GM23248 (cell line): ENCODE measurements at regions not wholly inside any gene's neighbourhood (a gene's known extent, or its start where the extent isn't known, plus 50 kb on each side); places are given as distances from the start of the nearest gene placed in this dataset.

Experiments
- DNase-seq: peaks from one replicate; pipeline ENCODE4 v3.0.0-alpha.2; 2015
- H2AFZ ChIP-seq: fragments of 200-600 bp; sonication (generic); 2 replicates; pipeline ENCODE4 v1.6.1; 2016; ENCODE audit warnings: antibody characterized with exemption
- H3F3A ChIP-seq: fragments of 200-600 bp; sonication (generic); 2 replicates; pipeline ENCODE4 v1.6.1; 2016; ENCODE audit warnings: mild to moderate bottlenecking, antibody characterized with exemption, mixed run types; ENCODE audit not compliant: insufficient read depth
- H3K27ac ChIP-seq: fragments of 200-600 bp; sonication (generic); 2 replicates; pipeline ENCODE4 v1.5.1; 2016; ENCODE audit warnings: mild to moderate bottlenecking
- H3K27me3 ChIP-seq: fragments of 200-600 bp; sonication (generic); replicated peaks from 2 replicates; pipeline ENCODE4 v1.6.1; 2016; ENCODE audit warnings: mild to moderate bottlenecking; ENCODE audit not compliant: insufficient read depth
- H3K36me3 ChIP-seq: fragments of 200-600 bp; sonication (generic); 2 replicates; pipeline ENCODE4 v1.6.1; 2016; ENCODE audit warnings: low read depth, mild to moderate bottlenecking
- H3K4me1 ChIP-seq: fragments of 200-600 bp; sonication (generic); 2 replicates; pipeline ENCODE4 v1.6.1; 2016; ENCODE audit warnings: mild to moderate bottlenecking; ENCODE audit not compliant: insufficient read depth
- H3K4me2 ChIP-seq: fragments of 200-600 bp; sonication (generic); one replicate; pipeline ENCODE4 v1.6.1; 2016; ENCODE audit warnings: mild to moderate bottlenecking; ENCODE audit not compliant: unreplicated experiment
- H3K4me3 ChIP-seq: fragments of 200-600 bp; sonication (generic); 2 replicates; pipeline ENCODE4 v1.5.1; 2016; ENCODE audit warnings: mild to moderate bottlenecking
- H3K79me2 ChIP-seq: fragments of 200-600 bp; sonication (generic); 2 replicates; pipeline ENCODE4 v1.6.1; 2016; ENCODE audit warnings: mild to moderate bottlenecking; ENCODE audit not compliant: insufficient read depth
- H3K9ac ChIP-seq: fragments of 200-600 bp; sonication (generic); 2 replicates; pipeline ENCODE4 v1.6.1; 2016; ENCODE audit warnings: mild to moderate bottlenecking
- H3K9me2 ChIP-seq: fragments of 200-600 bp; sonication (generic); 2 replicates; pipeline ENCODE4 v1.6.1; 2016; ENCODE audit warnings: mixed run types, mild to moderate bottlenecking, moderate library complexity; ENCODE audit not compliant: insufficient read depth
- H3K9me3 ChIP-seq: fragments of 200-600 bp; sonication (generic); one replicate; pipeline ENCODE4 v1.6.1; 2017; ENCODE audit warnings: low read depth
- H4K20me1 ChIP-seq: fragments of 200-600 bp; sonication (generic); 2 replicates; pipeline ENCODE4 v1.6.0; 2016; ENCODE audit not compliant: insufficient read depth
- EZH2 ChIP-seq: fragments of 200-600 bp; sonication (generic); IDR thresholded peaks from 2 replicates; pipeline ENCODE4 v1.6.1; 2018; ENCODE audit warnings: antibody characterized with exemption, mild to moderate bottlenecking; ENCODE audit not compliant: insufficient read depth, poor library complexity, severe bottlenecking
- EZH2phosphoT487 ChIP-seq: fragments of 200-600 bp; sonication (generic); IDR thresholded peaks from 2 replicates; pipeline ENCODE4 v1.6.1; 2018; ENCODE audit warnings: antibody characterized with exemption, moderate library complexity, mild to moderate bottlenecking, low read depth; ENCODE audit not compliant: insufficient read depth
- WGBS, 2 experiments: methylation state at CpG; one replicate each; pipeline ENCODE4 v1.1.6; 2015 to 2017; ENCODE audit warnings: low lambda C conversion rate in 2 of 2, low coverage in 1 of 2; ENCODE audit errors: missing lambda C conversion rate in 2 of 2; 5-methylcytosine and 5-hydroxymethylcytosine counted together
- in situ Hi-C: fragments of 300-500 bp; cut with MboI; formaldehyde crosslinking; loops from 2 replicates; pipeline ENCODE4 v1.15.0; 2020

DNA sequence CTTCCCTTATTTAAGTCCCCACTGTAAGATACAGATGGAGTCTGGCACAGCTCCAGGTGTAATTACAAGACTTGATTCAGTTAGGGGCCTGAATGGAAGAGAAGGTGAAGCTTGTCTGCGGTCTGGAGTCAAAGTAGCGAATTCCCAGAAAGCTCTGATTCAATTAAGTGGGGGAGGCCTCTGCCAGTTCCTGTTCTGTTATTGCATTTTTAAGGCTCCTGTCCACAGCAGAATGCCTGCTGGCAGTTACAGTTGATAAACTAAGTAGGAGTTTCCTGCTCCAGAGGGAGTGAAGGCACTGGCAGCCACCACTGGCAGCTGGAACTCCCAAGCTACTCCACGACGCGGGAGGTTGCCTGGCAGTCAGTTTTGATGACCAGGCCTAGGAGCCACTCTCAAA is 181.1 kb downstream of the SOCS6 start:
- Histone ChIP-seq H3K36me3 (no peaks in the 10 kb centered on the region), H3K9ac (no peak overlapping the region), H3K79me2 (no peaks in the 10 kb centered on the region), H3F3A (peaks cover 5% of the 10 kb centered on the region; the same call in 1 of the 2 replicates), H2AFZ (no peak overlapping the region), H3K9me2 (no peaks in the 10 kb centered on the region), H4K20me1 (no peaks in the 10 kb centered on the region), H3K4me3 (no peak overlapping the region), H3K27me3 (no peaks in the 10 kb centered on the region), H3K4me1 (0 out of 2 replicates have a peak, but pooled peaks cover 6% of the 10 kb centered on the region), H3K4me2 (no peak overlapping the region), H3K9me3 (no peaks in the 10 kb centered on the region), H3K27ac (no peak overlapping the region)
- DNase-seq, result peak; percentile 12
- in situ Hi-C loops, result no loop called here
- TF ChIP-seq EZH2, result no peak
- no peak for TF ChIP-seq EZH2phosphoT487
- WGBS, 2 experiments, result 43% methylated on average over 5 of the region's 5 CpGs

DNA sequence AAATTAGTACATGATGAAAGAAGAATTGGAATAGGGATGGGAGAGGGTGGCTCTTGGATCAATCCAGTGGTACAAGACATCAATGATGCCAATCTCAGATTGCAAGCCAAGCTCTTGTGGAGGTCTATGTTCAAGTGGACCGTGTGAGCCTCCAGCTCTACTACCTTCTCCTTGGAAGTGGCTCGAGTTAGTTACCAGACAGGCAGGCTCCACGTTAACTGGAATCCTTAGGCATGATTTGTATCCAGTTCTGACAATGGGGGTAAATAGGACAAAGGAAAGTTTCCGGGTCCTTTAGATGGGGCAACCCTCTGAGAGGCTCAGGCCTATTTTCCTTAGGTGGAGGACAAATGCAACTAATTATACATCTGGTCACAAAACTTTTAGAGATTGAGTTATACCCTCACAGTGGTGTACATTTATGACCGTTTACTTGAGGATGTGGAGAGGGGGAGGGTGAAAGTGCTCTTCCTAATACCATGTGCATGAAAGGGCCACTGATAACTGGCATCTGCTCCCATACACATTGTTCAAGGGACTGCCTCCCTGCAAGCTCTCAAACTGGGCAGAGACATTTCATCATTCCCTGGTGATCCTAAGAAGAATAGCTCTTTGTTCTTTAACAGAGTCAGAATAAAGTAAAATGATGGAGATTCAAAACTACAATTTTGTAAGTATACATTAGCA is 180.2 kb downstream of the SOCS6 start:
- Histone ChIP-seq H4K20me1 (no peaks in the 10 kb centered on the region), H3K9ac (no peak overlapping the region), H2AFZ (no peak overlapping the region), H3K36me3 (no peaks in the 10 kb centered on the region), H3K27ac (no peak overlapping the region), H3K4me2 (no peak overlapping the region), H3K9me2 (no peaks in the 10 kb centered on the region), H3K4me3 (no peak overlapping the region), H3K27me3 (no peaks in the 10 kb centered on the region), H3K9me3 (no peaks in the 10 kb centered on the region), H3F3A (peaks cover 5% of the 10 kb centered on the region; the same call in 1 of the 2 replicates), H3K79me2 (no peaks in the 10 kb centered on the region), H3K4me1 (peaks cover 13% of the 10 kb centered on the region; the same call in 1 of the 2 replicates)
- 51 to 58% methylated on average over 5 of the region's 5 CpGs for WGBS, 2 experiments
- no peak for DNase-seq
- TF ChIP-seq EZH2, result no peak
- in situ Hi-C loops, result no loop called here

DNA sequence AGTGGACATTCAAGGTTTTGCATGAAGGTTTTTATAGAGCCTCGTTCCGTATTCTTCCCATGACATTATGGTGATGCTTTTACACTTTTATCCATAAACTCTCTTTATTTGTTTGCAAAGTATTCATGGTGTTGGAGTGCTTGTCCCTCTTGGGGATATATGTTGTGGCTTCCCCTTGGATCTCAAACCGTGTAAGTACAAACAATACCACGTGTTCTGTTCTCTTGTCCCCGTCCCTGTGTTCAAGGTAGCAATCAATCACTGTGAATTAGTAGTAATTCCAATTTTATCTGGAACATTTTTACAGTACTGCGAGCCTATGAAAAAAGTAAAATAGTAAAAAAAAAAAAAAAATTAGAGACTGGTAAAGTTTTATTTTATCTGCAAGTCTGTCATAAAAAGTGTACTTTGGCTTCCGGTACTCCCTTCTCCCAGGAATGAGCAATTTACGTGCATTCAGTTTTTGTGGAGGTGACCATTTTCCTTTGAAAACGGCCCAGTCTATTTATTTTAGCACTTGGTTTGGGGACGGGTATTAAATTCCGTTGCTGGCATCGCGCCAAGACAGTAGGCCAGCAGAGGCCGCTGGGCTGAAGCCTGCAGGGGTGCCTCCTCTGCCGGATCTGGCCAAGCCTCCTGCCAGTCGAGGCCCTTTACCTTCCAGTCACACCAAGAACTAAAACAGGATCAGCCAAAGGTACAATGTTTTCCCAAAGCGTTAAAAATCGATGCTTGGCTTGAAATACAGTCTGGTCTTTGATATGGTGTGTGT is 175.7 kb downstream of the SOCS6 start:
- peaks cover 6% of the 10 kb centered on the region; the same call in 1 of the 2 replicates for H3K4me1 ChIP-seq
- H4K20me1 ChIP-seq, result no peaks in the 10 kb centered on the region
- no peak for TF ChIP-seq EZH2
- peak overlapping the region; percentile 64 for H3K4me3 ChIP-seq
- H3K9me2 ChIP-seq, result no peaks in the 10 kb centered on the region
- H3K9me3 ChIP-seq, result no peaks in the 10 kb centered on the region
- H3K4me2 ChIP-seq, result peak overlapping the region; percentile 90
- peak; percentile 85 for DNase-seq
- H3K9ac ChIP-seq, result 0 out of 2 replicates have a peak overlapping the region, but pooled peaks have one; percentile 6
- WGBS, 2 experiments, result 18 to 19% methylated on average over 18 of the region's 18 CpGs
- no peaks in the 10 kb centered on the region for H3F3A ChIP-seq
- H3K27ac ChIP-seq, result no peak overlapping the region
- in situ Hi-C loops, result no loop called here
- H3K27me3 ChIP-seq, result no peaks in the 10 kb centered on the region
- no peaks in the 10 kb centered on the region for H3K36me3 ChIP-seq
- H3K79me2 ChIP-seq, result no peaks in the 10 kb centered on the region
- peak overlapping the region; percentile 85 for H2AFZ ChIP-seq

DNA sequence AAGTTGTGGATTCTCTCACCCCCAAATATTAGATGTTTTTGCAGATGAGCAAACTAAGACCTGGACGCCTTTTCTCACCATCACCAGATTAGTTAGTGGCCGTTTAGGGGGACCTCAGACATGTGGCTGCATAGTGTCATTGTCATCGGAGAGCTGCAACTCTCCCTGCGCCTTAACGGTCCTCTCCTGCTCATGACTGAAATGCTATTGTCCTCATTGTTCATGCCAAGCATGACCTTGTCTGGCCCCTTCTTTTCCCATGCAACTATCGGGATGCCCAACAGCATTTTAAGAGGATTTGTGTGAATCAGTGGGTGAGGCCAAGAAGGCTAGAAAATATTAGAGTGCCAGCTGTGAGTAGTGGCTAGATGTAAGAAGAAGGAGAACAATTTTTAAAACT is 174.2 kb downstream of the SOCS6 start:
- Histone ChIP-seq H3K27me3 (no peaks in the 10 kb centered on the region), H3K79me2 (no peaks in the 10 kb centered on the region), H4K20me1 (no peaks in the 10 kb centered on the region), H3K9ac (no peak overlapping the region), H3K27ac (no peak overlapping the region), H3K9me2 (no peaks in the 10 kb centered on the region), H3K4me1 (peaks cover 6% of the 10 kb centered on the region; the same call in 1 of the 2 replicates), H3K9me3 (no peaks in the 10 kb centered on the region), H3K4me3 (no peak overlapping the region), H3K4me2 (no peak overlapping the region), H3F3A (no peaks in the 10 kb centered on the region), H2AFZ (no peak overlapping the region), H3K36me3 (no peaks in the 10 kb centered on the region)
- in situ Hi-C loops, result no loop called here
- TF ChIP-seq EZH2 (no peak), EZH2phosphoT487 (no peak)
- WGBS, 2 experiments, result 77 to 79% methylated on average over 6 of the region's 6 CpGs
- DNase-seq, result no peak
